GM12878 (cell line): ENCODE measurements at regions not wholly inside any gene's neighbourhood (a gene's known extent, or its start where the extent isn't known, plus 50 kb on each side); places are given as distances from the start of the nearest gene placed in this dataset.

Source experiments
- BCL11A ChIP-seq: IDR thresholded peaks from 2 replicates; pipeline ENCODE4 v1.6.1; 2011; ENCODE audit warnings: low read depth, low read length
- CTCF ChIP-seq, 3 experiments: IDR thresholded peaks in 2 of 3; conservative IDR thresholded peaks in 1 of 3; 2 replicates each; pipeline ENCODE4 v1.5.1; 2011; ENCODE audit warnings: low read depth in 3 of 3, low read length in 3 of 3, mild to moderate bottlenecking in 3 of 3, control low read depth in 2 of 3, moderate library complexity in 2 of 3, inconsistent platforms in 1 of 3, mixed read lengths in 1 of 3; ENCODE audit not compliant: control insufficient read depth in 2 of 3, insufficient read depth in 1 of 3; ENCODE audit errors: extremely low read depth in 1 of 3
- USF1 ChIP-seq: IDR thresholded peaks from 2 replicates; pipeline ENCODE4 v1.6.1; 2011; ENCODE audit warnings: borderline replicate concordance, low read depth, mild to moderate bottlenecking, moderate library complexity, mixed read lengths, low read length; ENCODE audit not compliant: insufficient read depth; ENCODE audit errors: extremely low read length

- TF ChIP-seq USF1 (no peak), BCL11A (no peak), CTCF (IDR thresholded peaks at IDR 0.05 in 2 of 3, conservative IDR thresholded peaks at IDR 0.05 in 1 of 3; ENCODE audit: control insufficient read depth in 2 of 3, extremely low read depth in 1 of 3, insufficient read depth in 1 of 3, low read depth in 3 of 3, low read length in 3 of 3) (peak in 2 of 3 experiments; percentile 30 to 54; a peak in 3 of 6 replicates)
These were observed 214.0 kb upstream of the UGT8 start for GRCh38 chr4:114384629-114385028.
